Sigmoid colon (tissue), 6 donors: ENCODE measurements at regions not wholly inside any gene's neighbourhood (a gene's known extent, or its start where the extent isn't known, plus 50 kb on each side); places are given as distances from the start of the nearest gene placed in this dataset.

ENCODE experiments used
- DNase-seq: peaks from one replicate; pipeline ENCODE4 v3.0.0-alpha.2; 2019
- H3K27ac ChIP-seq, 4 donors: fragments of 200-600 bp; sonication (generic); one replicate each; pipeline ENCODE4 v1.5.1; 2016 to 2019; ENCODE audit warnings: mild to moderate bottlenecking in 1 of 4
- H3K27me3 ChIP-seq, 3 donors: fragments of 200-600 bp; sonication (generic); one replicate each; pipeline ENCODE4 v1.5.1; 2019; ENCODE audit warnings: mild to moderate bottlenecking in 1 of 3
- H3K36me3 ChIP-seq, 4 donors: fragments of 200-600 bp; sonication (generic); one replicate each; pipeline ENCODE4 v1.5.1; 2016 to 2019
- H3K4me1 ChIP-seq, 4 donors: fragments of 200-600 bp; sonication (generic); one replicate each; pipeline ENCODE4 v1.5.1; 2017 to 2019
- H3K4me3 ChIP-seq, 4 donors: fragments of 200-600 bp; sonication (generic); one replicate each; pipeline ENCODE4 v1.5.1; 2017 to 2019; ENCODE audit warnings: mild to moderate bottlenecking in 2 of 4, moderate library complexity in 1 of 4
- H3K9me3 ChIP-seq, 4 donors: fragments of 200-600 bp in 3 of 4; sonication (generic) in 3 of 4; one replicate each; pipeline versions ENCODE4 v1.5.1 to v1.6.1; 2013 to 2019
- EP300 ChIP-seq, 4 donors: sonication (generic); formaldehyde crosslinking; IDR thresholded peaks; one replicate each; pipeline ENCODE4 v1.6.1; 2017; ENCODE audit warnings: antibody characterized with exemption in 4 of 4
- POLR2A ChIP-seq, 2 donors: fragments of 450-650 bp; IDR thresholded peaks; one replicate each; pipeline ENCODE4 v1.6.1; 2016; ENCODE audit warnings: antibody characterized with exemption in 2 of 2, mild to moderate bottlenecking in 2 of 2, moderate library complexity in 2 of 2
- POLR2AphosphoS5 ChIP-seq, 4 donors: sonication (generic); formaldehyde crosslinking; IDR thresholded peaks; one replicate each; pipeline ENCODE4 v1.6.1; 2017; ENCODE audit warnings: antibody characterized with exemption in 4 of 4
- WGBS, 2 donors: extraction: QIAGEN DNeasy Blood & Tissue Kit; methylation state at CpG; one replicate each; pipeline ENCODE4 v1.1.7; 2013; 5-methylcytosine and 5-hydroxymethylcytosine counted together
- intact Hi-C: fragments of 100-400 bp; cut with DNase I; formaldehyde crosslinking; loops from one replicate; pipeline ENCODE4 v1.15.1; 2023
- TF ChIP-seq, protein P1 (sequence below), 4 experiments: fragments of 450-650 bp in 3 of 4; fragments of 200-600 bp in 1 of 4; IDR thresholded peaks; one replicate each; pipeline ENCODE4 v1.5.1; 2016 to 2019; ENCODE audit warnings: antibody characterized with exemption in 4 of 4, mild to moderate bottlenecking in 3 of 4, moderate library complexity in 2 of 4
- donor health status: healthy with polysubstance abuse.
- donor health status: healthy.

GRCh38 chr10:52659085-52659484 lies 113.5 kb downstream of the MBL2 start:
- Histone ChIP-seq H3K9me3 (no peaks in the 10 kb centered on the region), H3K4me3 (no peak overlapping the region), H3K36me3 (no peaks in the 10 kb centered on the region), H3K27me3 (no peaks in the 10 kb centered on the region), H3K4me1 (no peaks in the 10 kb centered on the region), H3K27ac (no peak overlapping the region)
- 28 to 45% methylated on average over 1 of the region's 1 CpG for WGBS, 2 donors
- intact Hi-C loops = no loop called here
- TF ChIP-seq EP300 (IDR thresholded peaks at IDR 0.05) = no peak
- no peak for TF ChIP-seq POLR2AphosphoS5 (IDR thresholded peaks at IDR 0.05)
- TF ChIP-seq POLR2A (IDR thresholded peaks at IDR 0.05) = no peak
- TF ChIP-seq, protein P1, sequence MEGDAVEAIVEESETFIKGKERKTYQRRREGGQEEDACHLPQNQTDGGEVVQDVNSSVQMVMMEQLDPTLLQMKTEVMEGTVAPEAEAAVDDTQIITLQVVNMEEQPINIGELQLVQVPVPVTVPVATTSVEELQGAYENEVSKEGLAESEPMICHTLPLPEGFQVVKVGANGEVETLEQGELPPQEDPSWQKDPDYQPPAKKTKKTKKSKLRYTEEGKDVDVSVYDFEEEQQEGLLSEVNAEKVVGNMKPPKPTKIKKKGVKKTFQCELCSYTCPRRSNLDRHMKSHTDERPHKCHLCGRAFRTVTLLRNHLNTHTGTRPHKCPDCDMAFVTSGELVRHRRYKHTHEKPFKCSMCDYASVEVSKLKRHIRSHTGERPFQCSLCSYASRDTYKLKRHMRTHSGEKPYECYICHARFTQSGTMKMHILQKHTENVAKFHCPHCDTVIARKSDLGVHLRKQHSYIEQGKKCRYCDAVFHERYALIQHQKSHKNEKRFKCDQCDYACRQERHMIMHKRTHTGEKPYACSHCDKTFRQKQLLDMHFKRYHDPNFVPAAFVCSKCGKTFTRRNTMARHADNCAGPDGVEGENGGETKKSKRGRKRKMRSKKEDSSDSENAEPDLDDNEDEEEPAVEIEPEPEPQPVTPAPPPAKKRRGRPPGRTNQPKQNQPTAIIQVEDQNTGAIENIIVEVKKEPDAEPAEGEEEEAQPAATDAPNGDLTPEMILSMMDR (IDR thresholded peaks at IDR 0.05) = no peak
- DNase-seq = no peak

DNA sequence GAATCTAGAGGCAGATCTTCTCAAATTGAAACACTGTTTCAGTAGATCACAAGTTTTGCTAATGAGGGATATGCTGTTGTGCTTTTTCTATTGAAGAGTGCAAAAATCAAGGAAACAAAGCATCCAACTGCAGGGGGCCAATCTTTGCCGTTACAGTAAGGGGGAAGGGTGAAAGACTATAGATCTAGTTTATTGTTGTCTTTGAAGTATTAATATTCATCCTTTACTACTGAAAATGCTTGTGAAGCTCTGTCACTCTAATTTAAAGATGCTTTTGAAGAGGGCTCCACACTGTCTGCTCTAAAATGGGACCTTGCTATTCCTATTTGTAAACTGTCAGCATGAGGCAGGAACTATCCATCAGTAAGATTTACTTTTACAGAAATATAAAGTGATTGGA lies 110.3 kb downstream of the MBL2 start:
- H3K27me3 ChIP-seq = no peaks in the 10 kb centered on the region
- intact Hi-C loops = no loop called here
- H3K4me3 ChIP-seq = no peak overlapping the region
- H3K4me1 ChIP-seq = no peaks in the 10 kb centered on the region
- peaks cover 0 to 3% (median 1%) of the 10 kb centered on the region in 4 donors for H3K9me3 ChIP-seq
- 55 to 56% methylated on average over 1 of the region's 1 CpG for WGBS, 2 donors
- no peak for DNase-seq
- no peak overlapping the region for H3K27ac ChIP-seq
- no peaks in the 10 kb centered on the region for H3K36me3 ChIP-seq
- TF ChIP-seq, protein P1 (IDR thresholded peaks at IDR 0.05) = no peak

- Histone ChIP-seq H3K27me3 (no peaks in the 10 kb centered on the region), H3K9me3 (peaks cover 0 to 6% (median 1%) of the 10 kb centered on the region in 4 donors), H3K4me3 (no peak overlapping the region), H3K27ac (no peak overlapping the region), H3K4me1 (no peaks in the 10 kb centered on the region), H3K36me3 (no peaks in the 10 kb centered on the region)
- DNase-seq = no peak
- WGBS, 2 donors = 85 to 86% methylated on average over 3 of the region's 3 CpGs
- intact Hi-C loops = no loop called here
- TF ChIP-seq EP300 (IDR thresholded peaks at IDR 0.05) (no peak), POLR2AphosphoS5 (IDR thresholded peaks at IDR 0.05) (no peak), POLR2A (IDR thresholded peaks at IDR 0.05) (no peak)
- TF ChIP-seq, protein P1 (IDR thresholded peaks at IDR 0.05) = no peak
Measured at GRCh38 chr10:52663161-52663560, 109.4 kb downstream of the MBL2 start.

DNA sequence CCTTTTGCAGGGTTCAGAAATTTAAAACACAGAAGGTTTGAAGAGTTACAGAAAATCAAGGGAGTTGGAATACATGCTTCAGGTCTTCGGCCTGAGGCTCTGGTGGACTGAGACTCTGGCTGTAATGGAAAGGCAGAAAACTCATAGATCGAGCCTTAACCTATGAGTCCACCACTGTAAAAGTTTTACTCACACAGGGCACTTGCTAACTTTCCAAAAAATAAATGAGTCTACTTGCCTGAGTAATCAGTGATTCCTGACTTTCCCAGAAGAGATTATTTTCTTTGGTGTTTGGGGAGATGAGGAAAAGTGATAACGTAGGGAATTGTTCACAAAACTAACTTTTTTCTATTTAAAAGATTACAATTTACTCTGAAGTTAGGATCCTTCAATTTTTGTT lies 108.0 kb downstream of the MBL2 start:
- WGBS, 2 donors = 83% methylated on average over 3 of the region's 3 CpGs
- DNase-seq = no peak
- H3K4me1 ChIP-seq = no peaks in the 10 kb centered on the region
- H3K27me3 ChIP-seq = no peaks in the 10 kb centered on the region
- H3K4me3 ChIP-seq = no peak overlapping the region
- TF ChIP-seq EP300 (IDR thresholded peaks at IDR 0.05) (no peak), POLR2A (IDR thresholded peaks at IDR 0.05) (no peak), POLR2AphosphoS5 (IDR thresholded peaks at IDR 0.05) (no peak)
- TF ChIP-seq, protein P1 (IDR thresholded peaks at IDR 0.05) = no peak
- no peak overlapping the region for H3K27ac ChIP-seq
- no peaks in the 10 kb centered on the region for H3K36me3 ChIP-seq
- intact Hi-C loops = no loop called here
- H3K9me3 ChIP-seq = peaks cover 0 to 6% (median 1%) of the 10 kb centered on the region in 4 donors

DNA sequence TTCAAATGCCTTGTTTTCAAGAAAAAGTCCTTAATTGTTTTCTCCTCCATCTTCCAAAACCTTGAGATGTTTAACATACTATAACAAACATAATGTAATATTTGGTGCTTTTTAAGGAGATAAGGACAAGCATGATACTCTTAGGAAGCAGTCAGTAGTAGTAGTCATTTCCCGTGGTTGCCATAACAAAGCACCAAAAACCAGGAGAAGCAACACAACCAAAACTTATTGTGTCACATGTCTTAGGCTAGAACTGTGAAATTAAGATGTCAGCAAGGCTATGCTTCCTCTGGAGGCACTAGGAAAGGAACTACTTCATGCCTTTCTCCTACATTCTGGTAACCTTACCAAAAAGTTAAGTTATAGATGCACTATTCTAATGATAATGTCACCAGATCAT lies 106.8 kb downstream of the MBL2 start:
- intact Hi-C loops = no loop called here
- H3K9me3 ChIP-seq = peaks cover 0 to 6% (median 1%) of the 10 kb centered on the region in 4 donors
- H3K27ac ChIP-seq = no peak overlapping the region
- H3K4me3 ChIP-seq = no peak overlapping the region
- no peak for TF ChIP-seq EP300 (IDR thresholded peaks at IDR 0.05)
- TF ChIP-seq POLR2A (IDR thresholded peaks at IDR 0.05) = no peak
- no peak for TF ChIP-seq POLR2AphosphoS5 (IDR thresholded peaks at IDR 0.05)
- TF ChIP-seq, protein P1 (IDR thresholded peaks at IDR 0.05) = no peak
- DNase-seq = no peak
- no peaks in the 10 kb centered on the region for H3K36me3 ChIP-seq
- no peaks in the 10 kb centered on the region for H3K4me1 ChIP-seq
- H3K27me3 ChIP-seq = no peaks in the 10 kb centered on the region
- 93 to 96% methylated on average over 1 of the region's 1 CpG for WGBS, 2 donors
